HS-5 (cell line): ENCODE measurements at regions not wholly inside any gene's neighbourhood (a gene's known extent, or its start where the extent isn't known, plus 50 kb on each side); places are given as distances from the start of the nearest gene placed in this dataset.

Experiments used
- DNase-seq: peaks from one replicate; pipeline ENCODE4 v3.0.0-alpha.2; 2012; ENCODE audit warnings: low read depth

GRCh38 chr9:95670122-95670521 is 153.4 kb upstream of the PTCH1 start:
- no peak for DNase-seq

- DNase-seq, result no peak
Measured at GRCh38 chr9:95669253-95669652, 152.5 kb upstream of the PTCH1 start.

GRCh38 chr9:95667789-95668188 is 151.0 kb upstream of the PTCH1 start:
- DNase-seq, result no peak

- DNase-seq, result no peak
Measured at GRCh38 chr9:95666785-95667155, 150.0 kb upstream of the PTCH1 start.

- no peak for DNase-seq
Measured at GRCh38 chr9:95666096-95666784, 149.5 kb upstream of the PTCH1 start.

GRCh38 chr9:95653246-95653645 is 136.5 kb upstream of the PTCH1 start:
- no peak for DNase-seq

- DNase-seq, result no peak
Measured at GRCh38 chr9:95650720-95651119, 133.9 kb upstream of the PTCH1 start.

- no peak for DNase-seq
Measured at GRCh38 chr9:95649801-95650213, 133.0 kb upstream of the PTCH1 start.

- DNase-seq, result no peak
Measured at GRCh38 chr9:95648225-95648624, 131.5 kb upstream of the PTCH1 start.

GRCh38 chr9:95645992-95646391 is 129.2 kb upstream of the PTCH1 start:
- no peak for DNase-seq

GRCh38 chr9:95645579-95645978 is 128.8 kb upstream of the PTCH1 start:
- DNase-seq, result no peak

GRCh38 chr9:95644377-95644776 is 127.6 kb upstream of the PTCH1 start:
- no peak for DNase-seq

- DNase-seq, result no peak
Measured at GRCh38 chr9:95643619-95644018, 126.8 kb upstream of the PTCH1 start.

GRCh38 chr9:95642189-95642588 is 125.4 kb upstream of the PTCH1 start:
- DNase-seq, result no peak

GRCh38 chr9:95641586-95641985 is 124.8 kb upstream of the PTCH1 start:
- DNase-seq, result no peak

GRCh38 chr9:95640336-95640735 is 123.6 kb upstream of the PTCH1 start:
- DNase-seq, result no peak

GRCh38 chr9:95635986-95636671 is 119.4 kb upstream of the PTCH1 start:
- no peak for DNase-seq

GRCh38 chr9:95634536-95634935 is 117.8 kb upstream of the PTCH1 start:
- DNase-seq, result no peak

- DNase-seq, result no peak
Measured at GRCh38 chr9:95634114-95634513, 117.3 kb upstream of the PTCH1 start.

GRCh38 chr9:95629585-95629984 is 112.8 kb upstream of the PTCH1 start:
- no peak for DNase-seq

GRCh38 chr9:95627802-95628201 is 111.0 kb upstream of the PTCH1 start:
- no peak for DNase-seq

GRCh38 chr9:95626885-95627558 is 110.3 kb upstream of the PTCH1 start:
- no peak for DNase-seq

- no peak for DNase-seq
Measured at GRCh38 chr9:95626341-95626740, 109.6 kb upstream of the PTCH1 start.
